OCI-LY7 (cell line): ENCODE measurements at regions not wholly inside any gene's neighbourhood (a gene's known extent, or its start where the extent isn't known, plus 50 kb on each side); places are given as distances from the start of the nearest gene placed in this dataset.

Experiments
- BruUV-seq: library from RNA; stranded (reverse); fragments of 400-500 nt; replicated peaks from 2 replicates; lab custom pipeline; 2021; lab: Mats Ljungman, UMichigan
- CTCF ChIA-PET: fragments of 300-600 bp; sonication (Branson Sonifier 250); formaldehyde crosslinking; loops from one replicate; lab custom pipeline; 2022; ENCODE audit warnings: antibody characterized with exemption; ENCODE audit not compliant: unreplicated experiment; lab: Charles Lee
- POLR2A ChIA-PET: fragments of 300-600 bp; sonication (Branson Sonifier 250); formaldehyde crosslinking; loops from one replicate; lab custom pipeline; 2022; ENCODE audit warnings: antibody characterized with exemption; lab: Charles Lee
- DNase-seq: peaks from one replicate; pipeline ENCODE4 v3.0.0-alpha.2; 2015; ENCODE audit warnings: low spot score
- H2AFZ ChIP-seq: fragments of 200-600 bp; sonication (generic), shearing (Covaris generic); 2 replicates; pipeline ENCODE4 v1.6.1; 2014; ENCODE audit warnings: mild to moderate bottlenecking, antibody characterized with exemption, low read length, moderate library complexity
- H3K27ac ChIP-seq: fragments of 200-600 bp; sonication (generic); 2 replicates; pipeline ENCODE4 v1.5.1; 2014; ENCODE audit warnings: mixed run types, low read depth, mild to moderate bottlenecking, moderate library complexity, low read length, inconsistent platforms; ENCODE audit not compliant: poor library complexity, severe bottlenecking
- H3K36me3 ChIP-seq: fragments of 200-600 bp; sonication (generic); 2 replicates; pipeline ENCODE4 v1.6.1; 2014; ENCODE audit warnings: mild to moderate bottlenecking, antibody characterized with exemption, low read length, moderate library complexity, mixed read lengths; ENCODE audit not compliant: insufficient read depth
- H3K4me1 ChIP-seq: fragments of 200-600 bp; sonication (generic); 2 replicates; pipeline ENCODE4 v1.5.1; 2014; ENCODE audit warnings: mild to moderate bottlenecking, low read length; ENCODE audit not compliant: insufficient read depth, poor library complexity, severe bottlenecking
- H3K4me2 ChIP-seq: fragments of 200-600 bp; sonication (generic); 2 replicates; pipeline ENCODE4 v1.6.1; 2014; ENCODE audit warnings: mild to moderate bottlenecking, low read length
- H3K4me3 ChIP-seq: fragments of 200-600 bp; sonication (generic); 2 replicates; pipeline ENCODE4 v1.5.1; 2014; ENCODE audit warnings: mild to moderate bottlenecking, low read depth, low read length; ENCODE audit not compliant: poor library complexity, severe bottlenecking
- H3K79me2 ChIP-seq: fragments of 200-600 bp; sonication (generic); 2 replicates; pipeline ENCODE4 v1.6.1; 2016; ENCODE audit warnings: low read depth, mild to moderate bottlenecking, low read length, moderate library complexity, mixed read lengths; ENCODE audit not compliant: insufficient read depth
- H3K9me2 ChIP-seq: fragments of 200-600 bp; sonication (generic); 2 replicates; pipeline ENCODE4 v1.6.1; 2016; ENCODE audit warnings: mild to moderate bottlenecking, low read length, mixed read lengths; ENCODE audit not compliant: insufficient read depth
- H3K9me3 ChIP-seq: fragments of 200-600 bp; sonication (generic); 2 replicates; pipeline ENCODE4 v1.6.1; 2014; ENCODE audit warnings: mild to moderate bottlenecking, mixed run types, low read length, mixed read lengths
- H4K20me1 ChIP-seq: fragments of 200-600 bp; sonication (generic); 2 replicates; pipeline ENCODE4 v1.6.1; 2014; ENCODE audit warnings: mild to moderate bottlenecking, antibody characterized with exemption, low read length, moderate library complexity, mixed read lengths; ENCODE audit not compliant: insufficient read depth
- EZH2phosphoT487 ChIP-seq: fragments of 200-600 bp; sonication (generic); IDR thresholded peaks from 2 replicates; pipeline ENCODE4 v1.6.1; 2018; ENCODE audit warnings: low read depth, borderline replicate concordance, mild to moderate bottlenecking, mixed run types, antibody characterized with exemption, low read length, moderate library complexity, mixed read lengths
- intact Hi-C: fragments of 100-400 bp; cut with micrococcal nuclease; formaldehyde crosslinking; loops from one replicate; pipeline ENCODE4 v1.10.0; 2022; ENCODE audit not compliant: unreplicated experiment
- TF ChIP-seq, protein P1 (sequence below): fragments of 200-600 bp; sonication (generic); conservative IDR thresholded peaks from 2 replicates; pipeline ENCODE4 v1.5.1; 2014; ENCODE audit warnings: mild to moderate bottlenecking, antibody characterized with exemption, low read length, moderate library complexity, mixed read lengths

DNA sequence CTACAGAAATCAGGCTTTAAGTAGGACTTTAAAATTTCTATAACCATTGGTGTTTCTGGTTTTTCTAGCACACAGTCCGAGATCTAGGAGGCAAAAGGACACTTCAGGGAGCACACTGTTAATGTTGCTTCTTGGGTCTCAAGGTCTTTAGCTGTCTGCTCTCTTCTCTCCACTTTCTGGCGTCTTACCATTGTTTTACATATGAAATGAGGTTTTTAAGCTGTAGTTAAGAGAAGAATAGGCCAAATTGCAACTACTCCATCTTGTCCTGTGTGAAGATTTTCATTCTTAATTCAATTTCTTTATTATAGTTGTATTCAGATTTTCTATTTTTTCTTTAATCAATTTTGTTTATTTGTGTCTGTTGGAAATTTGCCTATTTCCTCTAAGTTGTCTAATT lies 151.4 kb downstream of the WNT7A start:
- H2AFZ ChIP-seq, result no peak overlapping the region
- DNase-seq, result no peak
- no TSS peak for BruUV-seq
- no peaks in the 10 kb centered on the region for H3K4me1 ChIP-seq
- CTCF ChIA-PET, result no interaction called here
- H3K9me3 ChIP-seq, result no peaks in the 10 kb centered on the region
- no peaks in the 10 kb centered on the region for H3K9me2 ChIP-seq
- no peaks in the 10 kb centered on the region for H4K20me1 ChIP-seq
- TF ChIP-seq, protein P1, sequence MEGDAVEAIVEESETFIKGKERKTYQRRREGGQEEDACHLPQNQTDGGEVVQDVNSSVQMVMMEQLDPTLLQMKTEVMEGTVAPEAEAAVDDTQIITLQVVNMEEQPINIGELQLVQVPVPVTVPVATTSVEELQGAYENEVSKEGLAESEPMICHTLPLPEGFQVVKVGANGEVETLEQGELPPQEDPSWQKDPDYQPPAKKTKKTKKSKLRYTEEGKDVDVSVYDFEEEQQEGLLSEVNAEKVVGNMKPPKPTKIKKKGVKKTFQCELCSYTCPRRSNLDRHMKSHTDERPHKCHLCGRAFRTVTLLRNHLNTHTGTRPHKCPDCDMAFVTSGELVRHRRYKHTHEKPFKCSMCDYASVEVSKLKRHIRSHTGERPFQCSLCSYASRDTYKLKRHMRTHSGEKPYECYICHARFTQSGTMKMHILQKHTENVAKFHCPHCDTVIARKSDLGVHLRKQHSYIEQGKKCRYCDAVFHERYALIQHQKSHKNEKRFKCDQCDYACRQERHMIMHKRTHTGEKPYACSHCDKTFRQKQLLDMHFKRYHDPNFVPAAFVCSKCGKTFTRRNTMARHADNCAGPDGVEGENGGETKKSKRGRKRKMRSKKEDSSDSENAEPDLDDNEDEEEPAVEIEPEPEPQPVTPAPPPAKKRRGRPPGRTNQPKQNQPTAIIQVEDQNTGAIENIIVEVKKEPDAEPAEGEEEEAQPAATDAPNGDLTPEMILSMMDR, result no peak
- TF ChIP-seq EZH2phosphoT487, result no peak
- H3K4me3 ChIP-seq, result no peak overlapping the region
- H3K27ac ChIP-seq, result no peak overlapping the region
- POLR2A ChIA-PET, result no interaction called here
- intact Hi-C loops, result no loop called here
- no peaks in the 10 kb centered on the region for H3K36me3 ChIP-seq
- H3K79me2 ChIP-seq, result no peaks in the 10 kb centered on the region
- H3K4me2 ChIP-seq, result no peak overlapping the region

DNA sequence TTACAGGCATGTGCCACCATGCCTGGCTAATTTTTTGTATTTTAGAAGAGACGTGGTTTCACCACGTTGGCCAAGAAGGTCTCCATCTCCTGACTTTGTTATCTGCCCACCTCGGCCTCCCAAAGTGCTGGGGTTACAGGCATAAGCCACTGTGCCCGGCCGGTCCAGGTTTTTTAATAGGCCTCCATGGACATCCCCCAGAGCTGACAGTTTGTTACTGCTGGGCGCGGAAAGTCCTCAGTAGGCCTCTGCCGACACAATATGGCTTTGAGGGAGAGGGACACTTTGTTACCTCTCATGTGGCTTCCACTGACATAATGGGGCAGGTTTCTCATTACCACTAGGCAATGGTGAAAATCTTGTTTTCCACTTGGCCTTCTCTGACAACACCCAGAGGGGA lies 152.0 kb downstream of the WNT7A start:
- intact Hi-C loops, result no loop called here
- CTCF ChIA-PET, result no interaction called here
- no peak for TF ChIP-seq EZH2phosphoT487
- TF ChIP-seq, protein P1, result no peak

DNA sequence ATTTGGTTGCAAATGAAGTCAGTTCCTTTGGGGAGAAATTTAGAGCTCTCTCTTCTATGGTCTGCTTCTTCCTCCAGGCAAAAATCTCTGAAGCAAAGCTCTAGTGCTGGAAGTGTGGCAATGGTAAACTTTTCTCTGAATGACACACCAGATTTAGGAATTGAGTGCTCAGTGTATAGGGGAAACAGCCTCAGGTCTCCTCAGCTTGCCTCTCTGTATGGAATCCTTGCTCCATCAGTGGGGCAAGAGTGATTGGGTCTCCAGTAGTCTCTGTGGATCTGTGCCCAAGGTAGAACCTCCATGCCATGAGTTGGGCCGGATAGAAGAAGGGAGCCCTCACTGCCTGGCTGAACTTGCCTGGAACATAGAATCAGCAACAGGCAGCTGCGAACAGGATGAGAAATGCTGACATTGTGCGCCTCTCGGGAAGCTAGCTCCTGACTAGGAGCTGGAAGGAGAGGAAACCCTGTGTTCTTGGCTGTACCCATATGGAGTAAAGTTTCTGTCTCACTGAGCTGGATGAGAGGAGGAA lies 156.1 kb downstream of the WNT7A start:
- DNase-seq, result no peak
- intact Hi-C loops, result no loop called here
- Histone ChIP-seq H3K9me3 (no peaks in the 10 kb centered on the region), H3K36me3 (no peaks in the 10 kb centered on the region), H2AFZ (no peak overlapping the region), H3K9me2 (no peaks in the 10 kb centered on the region), H3K4me2 (no peak overlapping the region), H4K20me1 (no peaks in the 10 kb centered on the region), H3K4me1 (no peaks in the 10 kb centered on the region), H3K4me3 (no peak overlapping the region), H3K79me2 (no peaks in the 10 kb centered on the region), H3K27ac (no peak overlapping the region)
- CTCF ChIA-PET, result no interaction called here
- POLR2A ChIA-PET, result interaction anchor here (1.4 kb wide), 1 partner anchor 10 kb away, joined by 3 read pairs; no protein-coding TSS in a partner anchor
- TF ChIP-seq, protein P1, result no peak
- no peak for TF ChIP-seq EZH2phosphoT487
- BruUV-seq, result no TSS peak

More for the DNA sequence above, 152.0 kb downstream of the WNT7A start:
- H3K4me3 ChIP-seq, result no peak overlapping the region
- POLR2A ChIA-PET, result interaction anchor here (0.6 kb wide), 1 partner anchor 316 kb away, joined by 3 read pairs; no protein-coding TSS in a partner anchor
- H3K4me2 ChIP-seq, result no peak overlapping the region
- H4K20me1 ChIP-seq, result no peaks in the 10 kb centered on the region
- no peaks in the 10 kb centered on the region for H3K79me2 ChIP-seq
- no peaks in the 10 kb centered on the region for H3K36me3 ChIP-seq
- no peaks in the 10 kb centered on the region for H3K9me2 ChIP-seq
- H3K9me3 ChIP-seq, result no peaks in the 10 kb centered on the region
- no peaks in the 10 kb centered on the region for H3K4me1 ChIP-seq
- no peak overlapping the region for H3K27ac ChIP-seq
- no TSS peak for BruUV-seq
- DNase-seq, result no peak
- no peak overlapping the region for H2AFZ ChIP-seq
